VCaP (cell line): ENCODE measurements at regions not wholly inside any gene's neighbourhood (a gene's known extent, or its start where the extent isn't known, plus 50 kb on each side); places are given as distances from the start of the nearest gene placed in this dataset.

ENCODE experiments used
- H3K27ac ChIP-seq: fragments of 450-650 bp; 2 replicates; pipeline ENCODE4 v1.5.1; 2017
- TF ChIP-seq, protein P1 (sequence below): fragments of 450-650 bp; conservative IDR thresholded peaks from 2 replicates; pipeline ENCODE4 v1.5.1; 2017; ENCODE audit warnings: mild to moderate bottlenecking, moderate library complexity

DNA sequence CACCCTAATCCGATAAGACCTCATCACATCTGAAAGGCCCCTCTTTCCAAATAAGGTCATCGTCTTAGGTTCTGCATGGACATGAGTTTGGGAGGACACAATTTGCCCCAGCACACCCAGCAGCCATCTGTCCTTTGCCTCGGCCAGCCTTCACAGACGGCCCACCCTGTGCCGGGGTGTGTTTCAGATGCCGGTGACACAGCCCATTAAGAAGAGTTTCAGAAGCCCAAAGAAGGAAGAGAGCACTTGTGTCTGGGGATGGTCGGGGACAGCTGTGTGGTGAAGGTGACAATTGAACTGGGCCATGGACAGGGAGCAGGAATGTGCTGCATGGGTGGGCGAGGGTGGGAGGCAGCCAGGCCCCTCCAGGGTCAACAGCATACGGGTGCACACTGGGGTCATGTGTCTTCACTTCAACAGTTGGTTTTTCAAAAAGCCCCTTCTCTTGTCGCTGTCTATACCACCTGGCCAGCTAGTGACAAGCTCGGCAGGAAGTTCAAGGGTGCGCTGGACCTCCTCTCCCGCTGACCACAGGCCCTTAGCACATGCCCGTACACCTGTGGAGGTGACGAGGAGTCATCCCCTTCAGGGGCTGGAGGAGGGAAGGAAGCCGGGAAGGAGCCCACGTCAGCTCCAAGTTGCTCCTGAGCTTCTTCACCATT lies 183.1 kb downstream of the C16orf95 start:
- no peak overlapping the region for H3K27ac ChIP-seq
- TF ChIP-seq, protein P1, sequence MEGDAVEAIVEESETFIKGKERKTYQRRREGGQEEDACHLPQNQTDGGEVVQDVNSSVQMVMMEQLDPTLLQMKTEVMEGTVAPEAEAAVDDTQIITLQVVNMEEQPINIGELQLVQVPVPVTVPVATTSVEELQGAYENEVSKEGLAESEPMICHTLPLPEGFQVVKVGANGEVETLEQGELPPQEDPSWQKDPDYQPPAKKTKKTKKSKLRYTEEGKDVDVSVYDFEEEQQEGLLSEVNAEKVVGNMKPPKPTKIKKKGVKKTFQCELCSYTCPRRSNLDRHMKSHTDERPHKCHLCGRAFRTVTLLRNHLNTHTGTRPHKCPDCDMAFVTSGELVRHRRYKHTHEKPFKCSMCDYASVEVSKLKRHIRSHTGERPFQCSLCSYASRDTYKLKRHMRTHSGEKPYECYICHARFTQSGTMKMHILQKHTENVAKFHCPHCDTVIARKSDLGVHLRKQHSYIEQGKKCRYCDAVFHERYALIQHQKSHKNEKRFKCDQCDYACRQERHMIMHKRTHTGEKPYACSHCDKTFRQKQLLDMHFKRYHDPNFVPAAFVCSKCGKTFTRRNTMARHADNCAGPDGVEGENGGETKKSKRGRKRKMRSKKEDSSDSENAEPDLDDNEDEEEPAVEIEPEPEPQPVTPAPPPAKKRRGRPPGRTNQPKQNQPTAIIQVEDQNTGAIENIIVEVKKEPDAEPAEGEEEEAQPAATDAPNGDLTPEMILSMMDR = no peak

DNA sequence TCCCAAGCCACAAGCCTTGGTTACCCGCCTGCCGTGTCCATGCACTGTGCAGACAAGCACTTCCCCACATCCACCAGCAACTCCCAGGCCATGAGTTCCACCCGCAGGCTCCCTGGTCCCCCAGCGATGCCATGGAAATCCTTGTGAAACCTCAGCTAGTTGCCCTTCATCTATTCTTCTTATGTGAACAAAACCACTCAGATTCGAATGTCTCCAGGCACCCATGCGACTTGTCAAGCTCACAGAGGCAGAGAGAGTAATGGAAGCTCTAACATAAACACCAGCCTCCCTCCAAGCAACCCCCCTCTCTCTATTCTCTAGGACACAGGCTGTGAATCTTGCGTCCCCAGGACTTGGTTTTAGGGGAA lies 182.6 kb downstream of the C16orf95 start:
- TF ChIP-seq, protein P1 = no peak

DNA sequence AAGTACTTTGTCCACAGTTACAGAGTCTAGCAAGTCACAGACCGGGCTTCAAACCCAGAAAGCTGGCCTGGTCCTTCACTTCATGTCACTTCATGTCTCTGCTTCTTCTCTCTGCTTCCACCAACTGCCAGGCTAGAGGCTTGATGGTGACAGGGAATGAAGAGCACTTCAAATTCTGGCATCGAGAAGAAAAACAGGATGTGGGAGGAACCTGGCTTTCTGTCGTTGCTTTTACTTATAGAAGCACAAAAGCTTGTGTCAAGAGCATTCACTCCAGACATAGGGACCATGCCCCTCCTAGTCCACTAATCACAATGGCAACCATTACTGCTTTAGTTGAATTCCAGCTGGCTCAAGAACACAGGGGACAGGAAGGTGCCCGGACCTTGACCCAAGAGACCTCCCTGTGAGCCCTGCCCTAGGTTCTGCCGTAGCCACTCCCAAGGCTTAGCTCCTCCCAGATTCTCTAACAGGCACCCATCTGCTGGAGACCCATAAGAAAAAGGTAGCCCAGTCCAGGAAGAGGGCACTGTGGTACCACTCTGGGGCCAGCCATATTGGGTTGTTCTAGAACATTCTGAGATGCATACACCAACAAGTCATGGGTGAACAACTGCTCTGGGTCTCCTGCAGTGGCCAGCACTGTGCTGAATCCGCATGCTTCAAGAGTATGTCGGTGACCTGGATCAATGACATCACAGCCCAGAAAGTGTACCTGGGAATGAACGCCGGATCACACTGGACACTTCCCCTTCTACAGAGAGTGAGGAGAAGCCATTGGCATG lies 181.8 kb downstream of the C16orf95 start:
- TF ChIP-seq, protein P1 = no peak
- no peak overlapping the region for H3K27ac ChIP-seq

More for the DNA sequence above, 182.6 kb downstream of the C16orf95 start:
- no peak overlapping the region for H3K27ac ChIP-seq

DNA sequence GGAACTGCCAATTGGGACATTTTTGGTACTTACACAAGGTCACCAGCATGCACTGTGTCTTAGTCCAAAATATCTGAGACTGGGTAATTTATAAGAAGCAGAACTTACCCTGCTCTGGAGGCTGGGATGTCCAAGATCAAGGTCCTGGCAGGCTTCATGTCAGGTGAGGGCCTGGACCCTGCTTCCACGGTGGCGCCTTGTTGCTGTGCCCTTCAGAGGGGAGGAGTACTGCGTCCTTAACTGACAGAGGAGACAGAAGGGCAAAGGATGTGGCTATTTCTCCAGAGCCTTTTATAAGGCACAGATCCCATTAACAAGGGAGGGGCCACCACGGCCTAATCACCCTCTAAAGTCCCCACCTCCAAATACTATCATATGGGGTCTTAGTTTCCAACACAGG lies 178.9 kb downstream of the C16orf95 start:
- no peak overlapping the region for H3K27ac ChIP-seq
- TF ChIP-seq, protein P1 = no peak

DNA sequence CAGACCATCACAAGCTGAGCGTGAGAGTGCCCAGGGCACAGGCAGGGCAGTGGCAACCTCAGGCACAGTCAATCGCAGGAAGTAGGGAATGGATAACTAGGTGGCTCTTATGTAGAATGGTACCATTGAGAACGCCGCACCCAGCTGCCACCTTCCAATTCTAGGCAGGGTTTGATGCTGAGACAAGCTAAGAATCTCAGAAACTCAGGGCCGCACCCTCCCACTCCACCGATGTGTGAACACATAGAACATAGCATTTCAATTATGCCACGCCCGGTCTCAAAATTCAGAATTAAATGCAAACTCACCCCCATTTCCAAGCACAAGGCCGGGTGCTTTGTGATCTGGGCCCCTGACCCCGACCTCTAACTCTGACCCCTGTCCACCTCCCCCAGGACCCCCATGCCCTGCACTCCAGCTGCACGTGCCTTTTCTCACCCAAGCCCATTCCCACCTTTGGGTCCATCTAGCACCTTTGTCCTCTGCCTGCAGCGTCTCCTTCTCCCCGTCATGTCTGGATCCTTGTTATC lies 178.4 kb downstream of the C16orf95 start:
- TF ChIP-seq, protein P1 = no peak
- H3K27ac ChIP-seq = no peak overlapping the region

DNA sequence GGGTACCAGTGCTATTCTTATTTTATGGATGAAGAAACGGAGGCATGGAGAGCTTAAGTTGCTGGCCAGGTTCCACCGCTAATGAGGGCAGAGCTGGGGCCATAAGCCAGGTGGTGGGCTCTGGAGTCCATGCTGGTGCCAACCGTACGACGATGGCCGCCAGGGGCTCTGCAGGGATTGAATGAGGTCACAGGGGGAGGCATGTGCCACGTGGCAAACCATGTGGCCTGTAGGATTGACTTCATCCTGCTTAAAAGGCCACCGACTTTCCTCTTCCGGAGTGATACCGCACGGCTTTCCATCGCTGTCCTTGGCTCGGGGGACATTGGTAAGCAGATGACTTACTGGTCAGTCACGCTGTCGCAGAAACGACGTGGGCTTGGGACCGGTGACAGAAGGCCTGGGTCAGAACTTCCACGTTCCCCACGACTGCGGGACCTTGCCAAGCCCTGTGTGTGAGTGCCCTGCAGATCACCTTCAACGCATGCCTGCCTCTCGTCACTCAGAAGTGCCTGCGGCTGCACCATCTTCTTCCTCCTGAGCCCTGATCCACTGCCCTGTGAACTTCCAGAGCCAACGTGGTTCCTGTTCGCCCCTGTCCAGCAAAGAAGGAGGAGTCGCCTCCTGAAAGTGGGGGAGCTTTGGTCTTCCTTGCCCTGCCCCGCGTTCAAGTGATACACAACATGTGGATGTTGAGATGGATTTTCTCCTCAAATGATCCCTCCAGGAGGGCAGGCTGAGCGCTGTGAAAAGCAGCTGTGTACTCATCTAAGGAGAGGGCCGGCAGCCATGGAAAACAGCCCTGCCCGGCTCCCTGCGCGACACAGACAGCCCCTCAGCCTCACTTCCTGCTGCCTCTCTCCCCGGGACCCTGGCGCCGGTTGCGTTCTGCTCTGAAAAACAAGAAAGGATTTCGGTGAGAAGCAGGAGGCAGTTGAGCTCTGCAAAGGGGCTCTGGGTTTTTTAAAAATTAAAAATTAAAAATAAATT lies 176.7 kb downstream of the C16orf95 start:
- TF ChIP-seq, protein P1 = no peak
- H3K27ac ChIP-seq = no peak overlapping the region
